COR-L47 (cell line): ENCODE measurements at regions not wholly inside any gene's neighbourhood (a gene's known extent, or its start where the extent isn't known, plus 50 kb on each side); places are given as distances from the start of the nearest gene placed in this dataset.
A peak's percentile ranks its signal among the peaks of the same experiment; 100 is the strongest.
"Not testable (repeated sequence)": the region's sequence is repeated elsewhere in the genome, so short reads cannot be mapped to it uniquely, and the experiment has no call there.

Source experiments
- DNase-seq: peaks from one replicate; lab custom pipeline; 2025; lab: John Stamatoyannopoulos, UW

DNA sequence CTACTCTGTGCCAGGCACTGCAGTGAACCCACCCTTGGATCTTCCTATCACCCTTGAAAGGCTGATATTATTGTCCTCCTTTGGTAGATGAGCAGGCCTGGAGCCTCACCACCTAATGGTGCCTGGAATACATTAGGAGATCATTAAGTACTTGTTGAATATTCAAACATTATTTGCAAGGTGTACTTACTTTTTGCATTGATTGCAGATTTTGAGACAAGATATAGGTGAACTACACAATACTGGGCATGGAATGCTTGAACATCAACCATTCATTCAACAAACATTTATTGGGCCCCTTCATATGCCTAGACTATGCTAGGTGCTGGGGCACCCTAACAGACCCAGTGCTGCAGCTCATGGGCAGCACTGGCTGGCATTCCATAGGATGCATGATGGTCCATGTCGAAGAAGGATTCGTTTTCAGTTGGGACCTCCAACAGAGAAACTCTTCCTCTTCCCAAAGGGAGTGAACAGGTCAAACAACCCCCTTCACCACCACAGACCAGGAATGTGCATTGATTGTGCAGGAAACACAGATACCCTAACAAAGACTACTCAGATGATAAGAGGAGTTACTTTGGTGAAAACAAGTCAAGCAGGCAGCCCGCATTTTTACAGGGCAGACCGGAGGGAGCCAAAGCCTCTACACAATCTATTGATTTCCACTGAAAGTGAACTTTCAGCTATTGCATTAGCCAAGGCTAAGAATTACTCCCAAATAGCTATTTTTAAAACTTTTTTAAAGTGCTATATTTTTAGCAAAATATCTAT, 149.6 kb upstream of the SH3BP4 start:
- DNase-seq = no peak

DNA sequence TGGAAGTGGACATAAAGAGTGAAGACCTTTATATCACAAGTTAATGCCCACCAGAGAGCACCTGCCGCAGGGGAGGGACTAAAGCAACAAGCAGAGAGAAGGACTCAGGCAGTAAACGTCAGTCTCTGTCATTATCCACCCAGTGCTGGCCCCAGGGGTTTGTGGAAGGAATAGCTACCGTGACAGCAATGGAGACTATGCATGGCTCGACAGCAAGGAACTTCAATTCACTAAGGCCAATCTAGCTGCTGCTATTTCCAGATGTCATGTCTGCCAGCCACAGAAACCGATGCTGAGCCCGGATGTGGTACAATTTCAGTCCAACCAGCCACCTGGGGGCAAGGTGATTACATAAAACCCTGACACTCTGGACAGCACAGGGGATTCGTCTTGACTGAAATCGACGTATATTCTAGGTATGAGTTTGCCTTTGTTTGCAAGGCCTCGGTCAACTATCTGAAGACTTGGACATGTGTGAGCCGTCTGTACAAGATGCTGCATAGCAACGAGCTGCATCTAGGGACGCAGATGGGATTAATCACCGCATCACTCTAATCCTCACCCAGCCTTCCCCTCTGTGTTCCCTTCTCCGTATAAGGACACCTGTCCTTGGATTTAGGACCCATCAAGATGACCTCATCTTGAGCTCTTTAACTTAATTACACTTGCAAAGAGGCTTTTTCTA, 154.1 kb upstream of the SH3BP4 start:
- DNase-seq = no peak

DNA sequence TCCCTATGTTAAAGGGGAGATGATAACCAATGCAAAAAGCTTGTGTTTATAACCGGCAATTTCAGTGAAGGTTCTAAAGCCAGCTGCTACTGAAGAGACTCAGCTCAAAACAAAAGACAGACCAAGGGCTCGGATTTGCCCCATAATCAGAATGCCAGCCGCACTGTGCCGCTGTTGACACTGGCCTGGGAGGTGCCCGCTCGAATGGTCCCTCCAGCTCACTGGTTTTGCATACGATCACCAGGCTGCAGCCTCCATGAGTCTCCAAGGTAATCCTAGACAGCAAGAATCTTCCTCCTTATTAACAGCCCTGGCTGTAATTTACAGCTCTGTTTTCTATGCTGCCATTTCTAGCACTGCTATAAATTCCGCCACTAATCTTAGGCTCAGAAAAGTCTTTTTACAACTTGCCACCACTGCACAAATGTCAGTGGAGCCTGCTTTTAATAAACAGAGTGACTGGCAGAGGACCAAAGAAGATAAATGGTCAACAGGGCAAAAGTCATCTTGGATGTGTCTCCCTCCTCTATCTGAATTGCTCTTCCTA, 155.7 kb upstream of the SH3BP4 start:
- DNase-seq = no peak

DNA sequence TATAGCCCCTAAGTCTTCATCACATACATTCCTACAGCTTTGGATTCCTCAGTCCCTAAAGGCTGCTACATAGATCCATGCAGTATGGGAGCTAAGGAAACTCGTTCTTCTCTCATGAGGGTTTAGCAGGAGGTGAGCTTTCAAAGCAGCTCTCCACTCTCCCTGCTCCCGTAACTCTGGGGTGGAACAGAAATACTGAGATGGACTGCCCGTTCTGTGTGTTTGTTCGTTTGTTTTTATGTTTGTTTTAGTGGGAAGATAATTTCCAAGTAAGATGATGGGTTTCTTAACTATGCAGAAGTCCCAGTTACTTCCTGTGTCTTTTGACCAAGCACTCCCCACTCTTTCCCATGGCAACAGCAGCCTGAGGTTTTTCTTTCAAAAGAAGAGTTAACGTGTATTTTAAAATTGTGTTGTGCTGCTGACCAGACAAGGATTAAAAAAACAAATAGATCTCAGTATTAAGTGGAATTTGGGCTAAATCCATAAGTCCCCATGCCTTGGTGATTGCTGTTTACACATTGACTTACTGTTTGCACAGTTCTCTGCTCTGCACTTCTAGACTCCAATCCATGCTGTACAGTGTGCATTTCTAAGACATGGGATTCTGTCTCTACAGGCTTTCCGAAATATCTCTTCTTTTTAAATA, 156.4 kb upstream of the SH3BP4 start:
- DNase-seq = no peak

GRCh38 chr2:234794866-234795265, 157.0 kb upstream of the SH3BP4 start:
- DNase-seq = no peak

DNA sequence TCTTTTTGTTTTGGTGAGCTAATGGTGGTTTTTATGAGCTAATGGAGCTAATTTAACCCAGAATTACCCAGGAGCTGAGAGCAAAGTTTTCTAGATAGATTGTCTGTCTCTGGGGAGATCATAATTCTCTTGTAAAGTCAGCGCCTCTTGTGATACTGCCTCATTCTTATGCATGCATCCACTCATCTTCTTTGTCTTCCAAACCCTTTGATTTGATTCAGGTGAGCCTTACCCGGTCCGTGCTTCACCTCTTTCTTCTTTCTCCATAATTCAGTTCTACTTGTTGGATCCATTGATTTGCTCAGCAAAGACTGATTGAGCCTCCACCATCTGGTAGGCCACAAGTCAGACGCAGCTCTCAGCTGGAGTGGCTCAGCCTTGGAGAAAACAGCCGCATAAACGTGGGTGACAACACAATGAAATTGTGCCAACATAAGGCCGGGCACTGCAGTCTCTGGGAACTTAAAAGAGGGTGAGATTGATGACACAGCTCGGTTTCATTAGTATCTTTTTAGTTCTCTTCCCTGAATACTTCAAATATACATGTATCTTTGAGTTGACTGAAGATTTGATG, 158.5 kb upstream of the SH3BP4 start:
- no peak for DNase-seq

GRCh38 chr2:234792621-234793022, 159.2 kb upstream of the SH3BP4 start:
- no peak for DNase-seq

DNA sequence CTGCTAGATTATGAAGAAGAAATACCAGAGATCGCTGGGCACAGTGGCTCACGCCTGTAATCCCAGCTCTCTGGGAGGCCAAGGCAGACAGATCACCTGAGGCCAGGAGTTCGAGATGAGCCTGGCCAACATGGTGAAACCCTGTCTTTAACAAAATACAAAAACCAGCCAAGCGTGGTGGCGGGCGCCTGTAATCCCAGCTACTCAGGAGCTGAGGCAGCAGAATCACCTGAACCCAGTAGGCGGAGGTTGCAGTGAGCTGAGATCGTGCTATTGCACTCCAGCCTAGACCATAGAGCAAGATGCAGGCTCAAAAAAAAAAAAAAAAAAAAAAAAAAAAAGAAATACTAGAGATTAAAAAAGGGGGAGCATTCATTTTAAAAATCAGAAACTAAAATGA, 159.7 kb upstream of the SH3BP4 start:
- DNase-seq = not testable (repeated sequence)

- DNase-seq = no peak
Measured at GRCh38 chr2:234790380-234790779, 161.4 kb upstream of the SH3BP4 start.

GRCh38 chr2:234789556-234790325, 162.1 kb upstream of the SH3BP4 start:
- no peak for DNase-seq

- DNase-seq = no peak
Measured at GRCh38 chr2:234788841-234789240, 163.0 kb upstream of the SH3BP4 start.

DNA sequence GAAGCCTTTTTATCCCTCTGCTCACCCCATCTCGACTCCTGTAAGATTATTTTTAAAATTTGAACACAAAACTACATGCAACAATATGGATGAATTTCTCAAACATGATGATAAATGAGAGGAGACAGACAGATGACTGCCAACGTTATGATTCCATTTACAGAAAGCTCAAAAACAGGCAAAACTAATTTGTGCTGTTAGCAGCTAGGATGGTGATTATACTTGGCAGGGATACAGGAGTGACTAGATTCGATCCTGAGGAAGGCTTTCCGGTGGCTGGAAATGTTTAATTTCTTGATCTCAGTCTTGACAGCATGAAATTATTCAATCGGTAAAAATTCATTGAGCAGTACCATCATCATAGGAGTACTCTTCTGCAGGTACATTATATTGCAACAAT, 163.4 kb upstream of the SH3BP4 start:
- DNase-seq = no peak

DNA sequence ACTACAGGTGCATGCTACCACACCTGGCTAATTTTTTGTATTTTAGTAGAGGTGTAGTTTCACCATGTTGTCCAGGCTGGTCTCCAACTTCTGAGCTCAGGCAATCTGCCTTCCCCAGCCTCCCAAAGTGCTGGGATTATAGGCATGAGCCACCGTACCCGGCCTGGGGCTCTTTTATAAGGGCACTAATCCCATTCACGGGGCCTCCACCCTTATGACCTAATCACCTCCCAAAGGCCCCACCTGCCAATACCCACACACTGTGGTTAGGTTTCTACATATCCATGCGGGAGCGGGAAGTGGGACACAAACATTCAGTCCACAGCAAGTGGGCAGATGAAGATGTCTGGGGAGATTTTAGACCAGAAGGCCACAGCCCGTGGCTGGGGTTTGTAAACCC, 164.7 kb upstream of the SH3BP4 start:
- no peak for DNase-seq

GRCh38 chr2:234773764-234774409, 177.9 kb upstream of the SH3BP4 start:
- no peak for DNase-seq

DNA sequence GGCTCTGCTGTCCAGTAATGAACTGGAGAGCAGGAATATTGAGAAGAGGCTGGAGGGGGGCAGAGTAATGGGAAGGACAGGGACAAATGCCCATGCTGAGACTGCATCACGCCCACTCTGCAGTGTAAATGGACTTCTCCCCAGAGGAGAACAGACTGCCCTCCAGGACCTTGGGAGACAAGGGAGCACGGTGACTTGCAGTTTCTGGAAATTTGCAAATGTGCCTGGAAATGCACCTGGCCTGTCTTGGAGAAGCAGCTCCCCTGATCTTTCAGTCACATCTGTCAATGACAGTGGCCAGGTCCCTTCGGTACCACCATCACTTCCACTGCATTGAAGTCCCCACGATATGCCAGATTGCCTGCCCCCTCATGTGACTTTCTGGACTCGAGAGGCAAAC, 178.7 kb upstream of the SH3BP4 start:
- DNase-seq = no peak

DNA sequence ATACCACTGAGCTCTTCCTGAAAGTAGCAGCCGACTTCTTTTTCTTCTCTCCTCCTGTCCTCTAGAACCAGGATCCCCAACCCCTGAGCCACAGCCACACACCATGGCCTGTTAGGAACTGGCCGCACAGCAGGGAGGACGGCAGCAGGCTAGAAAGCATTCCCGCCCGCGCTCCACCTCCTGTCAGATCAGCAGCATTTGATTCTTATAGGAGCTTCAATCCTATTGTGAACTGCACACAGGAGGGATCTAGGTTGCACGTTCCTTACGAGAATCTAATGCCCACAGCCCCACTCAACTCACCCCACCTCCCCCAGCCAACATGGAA, 179.1 kb upstream of the SH3BP4 start:
- no peak for DNase-seq

DNA sequence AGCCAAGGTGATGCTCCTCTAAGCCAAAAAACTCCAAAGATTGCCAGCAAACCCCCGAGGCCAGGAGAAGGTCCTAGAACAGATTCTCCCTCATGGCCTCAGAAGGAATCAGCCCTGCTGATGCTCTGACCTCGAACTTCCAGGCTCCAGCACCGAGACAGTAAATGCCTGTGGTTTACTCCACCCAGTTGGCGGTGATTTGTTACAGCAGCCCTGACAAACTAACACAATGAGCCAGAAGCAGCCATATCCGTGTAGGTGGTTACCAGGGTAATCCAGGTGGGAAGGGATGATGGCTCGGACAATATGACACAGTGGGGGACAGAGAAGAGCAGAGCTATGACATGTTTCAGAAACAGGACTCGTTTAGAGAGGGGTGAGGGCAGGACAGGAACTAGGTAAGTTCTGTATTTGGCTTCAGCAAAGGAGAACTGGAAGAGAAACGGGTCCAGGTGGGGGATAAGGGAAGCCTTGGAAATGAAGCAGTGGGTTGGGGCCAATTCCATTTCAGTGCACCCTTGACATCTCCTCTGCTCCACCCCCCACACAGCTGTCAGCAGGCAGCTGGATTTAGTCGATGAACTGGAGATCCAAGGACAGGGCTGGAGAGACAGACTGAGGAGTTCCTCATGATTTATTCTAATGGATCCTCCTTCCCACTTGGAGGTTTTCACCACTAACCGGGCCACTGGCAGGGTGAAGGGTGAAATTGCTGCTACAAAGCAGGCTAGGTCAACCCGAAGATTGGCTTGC, 179.7 kb upstream of the SH3BP4 start:
- peak; percentile 61 for DNase-seq

- no peak for DNase-seq
Measured at GRCh38 chr2:234771176-234771575, 180.6 kb upstream of the SH3BP4 start.

- DNase-seq = no peak
Measured at GRCh38 chr2:234770715-234771141, 181.1 kb upstream of the SH3BP4 start.

DNA sequence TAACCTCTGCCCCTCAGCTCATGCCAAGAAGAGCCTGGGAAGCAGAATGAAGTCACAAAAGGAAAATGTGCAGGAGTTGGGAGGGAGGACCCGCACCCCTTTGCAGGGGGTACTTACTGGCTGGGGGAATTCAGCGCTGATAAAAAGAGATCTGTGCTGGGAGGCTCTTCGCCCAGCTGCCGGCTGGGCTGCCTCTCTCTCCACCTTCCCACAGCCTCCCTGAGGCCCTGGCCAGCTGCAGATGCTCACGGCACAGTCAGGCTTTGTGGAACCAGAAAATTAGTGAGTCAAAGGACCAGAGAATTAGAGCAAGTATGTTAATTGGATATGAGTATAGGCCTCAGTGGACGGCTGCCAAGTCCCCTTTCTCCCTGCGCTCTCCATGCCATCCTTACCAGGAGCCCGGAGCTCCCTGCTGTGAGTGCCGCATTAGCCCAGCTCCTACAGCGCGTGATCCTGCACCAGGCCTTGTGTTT, 181.7 kb upstream of the SH3BP4 start:
- peak; percentile 90 for DNase-seq
